ENCODE measurements at regions not wholly inside any gene's neighbourhood (a gene's known extent, or its start where the extent isn't known, plus 50 kb on each side); places are given as distances from the start of the nearest gene placed in this dataset.

DNA sequence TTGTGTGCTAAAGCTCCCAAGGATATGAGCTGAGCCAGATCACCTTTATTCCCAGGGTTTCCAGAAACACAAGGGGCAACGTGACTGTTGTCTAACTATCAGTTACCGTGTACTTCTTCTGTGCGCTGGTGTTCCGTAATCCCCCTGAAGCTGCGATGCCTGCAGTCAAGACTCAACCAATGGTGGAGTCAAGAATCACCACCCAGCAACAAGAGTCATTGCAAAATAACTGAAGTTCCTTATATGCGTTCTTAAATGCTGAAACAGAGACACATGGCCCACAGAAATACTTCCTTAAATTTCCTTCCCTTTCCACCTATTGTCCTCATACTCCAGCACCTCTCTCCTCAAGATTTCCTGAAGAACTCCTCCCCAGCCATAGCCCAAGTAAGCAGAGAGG is 200.2 kb downstream of the KATNAL1 start:
- TF ChIP-seq, protein P1, sequence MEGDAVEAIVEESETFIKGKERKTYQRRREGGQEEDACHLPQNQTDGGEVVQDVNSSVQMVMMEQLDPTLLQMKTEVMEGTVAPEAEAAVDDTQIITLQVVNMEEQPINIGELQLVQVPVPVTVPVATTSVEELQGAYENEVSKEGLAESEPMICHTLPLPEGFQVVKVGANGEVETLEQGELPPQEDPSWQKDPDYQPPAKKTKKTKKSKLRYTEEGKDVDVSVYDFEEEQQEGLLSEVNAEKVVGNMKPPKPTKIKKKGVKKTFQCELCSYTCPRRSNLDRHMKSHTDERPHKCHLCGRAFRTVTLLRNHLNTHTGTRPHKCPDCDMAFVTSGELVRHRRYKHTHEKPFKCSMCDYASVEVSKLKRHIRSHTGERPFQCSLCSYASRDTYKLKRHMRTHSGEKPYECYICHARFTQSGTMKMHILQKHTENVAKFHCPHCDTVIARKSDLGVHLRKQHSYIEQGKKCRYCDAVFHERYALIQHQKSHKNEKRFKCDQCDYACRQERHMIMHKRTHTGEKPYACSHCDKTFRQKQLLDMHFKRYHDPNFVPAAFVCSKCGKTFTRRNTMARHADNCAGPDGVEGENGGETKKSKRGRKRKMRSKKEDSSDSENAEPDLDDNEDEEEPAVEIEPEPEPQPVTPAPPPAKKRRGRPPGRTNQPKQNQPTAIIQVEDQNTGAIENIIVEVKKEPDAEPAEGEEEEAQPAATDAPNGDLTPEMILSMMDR (IDR thresholded peaks at IDR 0.05) = no peak
- TF ChIP-seq POLR2AphosphoS5 (IDR thresholded peaks at IDR 0.05) = no peak

Data from breast epithelium (tissue), 3 donors.